Upper lobe of right lung (tissue), 1 donor: ENCODE measurements at regions not wholly inside any gene's neighbourhood (a gene's known extent, or its start where the extent isn't known, plus 50 kb on each side); places are given as distances from the start of the nearest gene placed in this dataset.

Experiments
- ATAC-seq: fragments of 200-7000 bp; cut with Tn5 transposase; one replicate; pipeline ENCODE4 v1.9.1; 2020; ENCODE audit warnings: mild to moderate bottlenecking, moderate library complexity
- DNase-seq: peaks from one replicate; pipeline ENCODE4 v3.0.0-alpha.2; 2020
- H3K27ac ChIP-seq: fragments of 200-600 bp; one replicate; pipeline ENCODE4 v1.8.0; 2022
- H3K27me3 ChIP-seq: fragments of 200-600 bp; one replicate; pipeline ENCODE4 v1.8.0; 2022; ENCODE audit warnings: mild to moderate bottlenecking
- H3K36me3 ChIP-seq: fragments of 200-600 bp; one replicate; pipeline ENCODE4 v1.8.0; 2022
- H3K4me1 ChIP-seq: fragments of 200-600 bp; one replicate; pipeline ENCODE4 v1.8.0; 2022
- H3K4me3 ChIP-seq: fragments of 200-600 bp; one replicate; pipeline ENCODE4 v1.8.0; 2022; ENCODE audit warnings: mild to moderate bottlenecking
- H3K9me3 ChIP-seq: fragments of 200-600 bp; one replicate; pipeline ENCODE4 v1.8.0; 2022
- intact Hi-C: fragments of 100-400 bp; cut with DNase I; formaldehyde crosslinking; loops from one replicate; pipeline ENCODE4 v1.11.0; 2022
- TF ChIP-seq, protein P1 (sequence below): fragments of 200-600 bp; IDR thresholded peaks from one replicate; pipeline ENCODE4 v1.8.0; 2022; ENCODE audit warnings: antibody characterized with exemption
- donor health status: DM: no; HTN: yes; CAD: no; lungs with severe emphysema.

DNA sequence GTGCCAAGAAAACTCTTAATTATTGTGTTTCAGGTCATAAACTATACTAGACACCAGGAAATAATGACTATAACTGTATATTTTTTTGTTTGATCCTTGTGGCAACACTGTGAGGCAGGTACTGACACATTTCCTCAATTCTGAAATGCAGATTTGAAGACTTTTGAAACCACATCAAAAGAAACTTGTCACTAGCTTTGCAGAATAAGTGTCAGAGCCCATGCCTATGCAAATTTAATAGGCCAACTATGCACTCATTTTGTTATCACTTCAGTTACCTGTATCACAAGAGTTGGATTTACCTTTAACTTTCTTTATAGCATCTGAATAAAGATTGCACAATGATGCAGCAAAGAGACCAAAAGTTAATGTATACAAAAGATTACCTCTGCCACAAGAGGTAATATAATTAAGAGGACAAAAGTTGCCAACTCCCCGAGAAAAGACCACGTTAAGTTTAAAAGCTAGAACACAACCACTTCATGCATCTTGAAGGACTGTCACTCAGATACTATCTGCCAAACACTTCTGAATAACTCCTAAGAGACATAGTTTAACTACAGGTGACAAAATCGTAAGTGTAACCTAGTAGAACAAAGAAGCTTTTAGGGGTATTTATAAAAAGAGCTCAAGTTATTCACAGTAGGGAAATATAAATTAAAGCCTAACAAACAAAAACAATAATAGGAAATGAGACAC, 80.5 kb downstream of the ELAPOR2 start:
- H3K36me3 ChIP-seq, result no peaks in the 10 kb centered on the region
- H3K4me3 ChIP-seq, result no peak overlapping the region
- TF ChIP-seq, protein P1, sequence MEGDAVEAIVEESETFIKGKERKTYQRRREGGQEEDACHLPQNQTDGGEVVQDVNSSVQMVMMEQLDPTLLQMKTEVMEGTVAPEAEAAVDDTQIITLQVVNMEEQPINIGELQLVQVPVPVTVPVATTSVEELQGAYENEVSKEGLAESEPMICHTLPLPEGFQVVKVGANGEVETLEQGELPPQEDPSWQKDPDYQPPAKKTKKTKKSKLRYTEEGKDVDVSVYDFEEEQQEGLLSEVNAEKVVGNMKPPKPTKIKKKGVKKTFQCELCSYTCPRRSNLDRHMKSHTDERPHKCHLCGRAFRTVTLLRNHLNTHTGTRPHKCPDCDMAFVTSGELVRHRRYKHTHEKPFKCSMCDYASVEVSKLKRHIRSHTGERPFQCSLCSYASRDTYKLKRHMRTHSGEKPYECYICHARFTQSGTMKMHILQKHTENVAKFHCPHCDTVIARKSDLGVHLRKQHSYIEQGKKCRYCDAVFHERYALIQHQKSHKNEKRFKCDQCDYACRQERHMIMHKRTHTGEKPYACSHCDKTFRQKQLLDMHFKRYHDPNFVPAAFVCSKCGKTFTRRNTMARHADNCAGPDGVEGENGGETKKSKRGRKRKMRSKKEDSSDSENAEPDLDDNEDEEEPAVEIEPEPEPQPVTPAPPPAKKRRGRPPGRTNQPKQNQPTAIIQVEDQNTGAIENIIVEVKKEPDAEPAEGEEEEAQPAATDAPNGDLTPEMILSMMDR, result no peak
- DNase-seq (no peak), ATAC-seq (no peak)
- no peaks in the 10 kb centered on the region for H3K4me1 ChIP-seq
- no peaks in the 10 kb centered on the region for H3K27me3 ChIP-seq
- H3K9me3 ChIP-seq, result no peaks in the 10 kb centered on the region
- H3K27ac ChIP-seq, result no peak overlapping the region
- intact Hi-C loops, result no loop called here

DNA sequence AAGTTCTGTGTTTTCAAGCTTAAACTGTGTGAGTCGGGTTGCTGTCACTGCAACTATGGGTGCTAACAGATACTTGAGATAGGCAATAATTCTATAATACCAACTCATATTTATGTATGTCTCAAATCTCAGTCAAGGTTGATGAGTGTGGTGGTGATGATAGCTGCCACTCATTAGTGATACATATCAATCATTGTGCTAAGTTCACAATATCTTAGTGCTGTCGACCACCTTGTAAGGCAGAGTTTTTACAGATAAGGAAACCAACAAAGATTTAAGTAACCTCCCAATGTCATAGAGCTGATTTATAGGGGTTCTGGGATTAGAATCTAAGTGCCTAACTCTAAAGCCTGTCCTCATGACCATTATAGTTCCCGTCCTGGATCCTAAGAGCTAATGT, 82.5 kb downstream of the ELAPOR2 start:
- TF ChIP-seq, protein P1, result no peak
- Histone ChIP-seq H3K27me3 (no peaks in the 10 kb centered on the region), H3K36me3 (no peaks in the 10 kb centered on the region), H3K4me3 (no peak overlapping the region), H3K4me1 (no peaks in the 10 kb centered on the region), H3K27ac (no peak overlapping the region), H3K9me3 (no peaks in the 10 kb centered on the region)
- intact Hi-C loops, result no loop called here
- DNase-seq, result no peak
- no peak for ATAC-seq

DNA sequence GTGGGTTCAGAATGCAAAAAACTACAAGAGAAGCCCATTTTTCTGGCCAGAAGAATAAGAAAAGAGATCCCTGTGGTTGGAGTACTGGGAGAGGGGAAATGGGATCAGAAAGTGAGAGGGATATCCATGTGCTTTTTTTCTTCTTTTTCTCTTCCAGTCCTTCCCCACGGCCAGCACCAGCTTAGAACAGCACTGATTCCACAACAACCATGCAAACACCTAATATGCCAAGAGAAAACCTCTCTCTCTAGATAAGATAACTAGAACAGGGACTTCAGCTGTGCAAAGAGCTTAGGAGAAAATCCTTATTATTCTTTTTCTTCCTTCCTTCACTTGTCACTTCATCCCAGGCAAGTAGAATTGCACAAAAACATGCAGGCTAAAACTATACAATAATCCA, 83.5 kb downstream of the ELAPOR2 start:
- DNase-seq, result no peak
- TF ChIP-seq, protein P1, result no peak
- intact Hi-C loops, result no loop called here
- H3K27me3 ChIP-seq, result no peaks in the 10 kb centered on the region
- no peaks in the 10 kb centered on the region for H3K9me3 ChIP-seq
- H3K36me3 ChIP-seq, result no peaks in the 10 kb centered on the region
- H3K4me3 ChIP-seq, result no peak overlapping the region
- ATAC-seq, result no peak
- no peaks in the 10 kb centered on the region for H3K4me1 ChIP-seq
- no peak overlapping the region for H3K27ac ChIP-seq

DNA sequence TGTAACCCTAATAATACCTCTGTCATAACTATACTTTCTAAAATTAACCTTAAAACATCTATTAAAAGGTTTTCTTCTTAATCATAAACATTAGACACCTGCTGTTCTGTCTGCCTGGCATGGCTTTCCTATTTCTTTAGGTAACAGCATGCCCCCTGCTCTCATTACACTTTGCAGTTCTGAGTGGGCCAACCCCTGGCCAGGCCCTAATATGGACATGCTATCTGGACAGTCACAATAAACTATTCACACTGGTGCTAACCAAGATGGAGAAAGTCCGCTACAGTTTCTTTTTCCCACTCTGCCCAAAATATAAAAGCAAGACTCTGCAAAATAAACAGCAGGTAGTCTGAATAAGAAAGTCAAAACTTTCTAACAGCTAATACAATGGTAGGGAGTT, 84.0 kb downstream of the ELAPOR2 start:
- TF ChIP-seq, protein P1, result no peak
- intact Hi-C loops, result no loop called here
- ATAC-seq, result no peak

DNA sequence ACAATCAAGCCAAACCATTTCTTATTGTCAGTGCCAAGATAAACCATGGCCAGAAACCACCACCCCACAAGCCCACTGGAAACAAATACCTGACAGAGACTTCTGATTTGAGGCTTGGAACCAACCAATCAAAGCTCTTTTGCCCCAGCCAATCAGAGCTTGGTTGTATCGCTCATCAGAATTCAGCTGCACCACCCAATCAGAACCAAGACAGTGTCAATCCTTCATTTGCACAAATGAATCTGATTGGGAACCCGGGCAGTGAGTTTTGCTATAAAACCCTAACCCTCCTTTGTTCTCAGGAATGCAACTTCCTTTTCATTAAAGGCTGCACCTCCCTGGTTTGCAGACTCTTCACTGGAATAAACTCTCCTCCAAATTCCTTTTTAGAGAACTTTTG, 87.4 kb downstream of the ELAPOR2 start:
- DNase-seq (no peak), ATAC-seq (no peak)
- no peak overlapping the region for H3K4me3 ChIP-seq
- H3K9me3 ChIP-seq, result no peaks in the 10 kb centered on the region
- TF ChIP-seq, protein P1, result no peak
- no peaks in the 10 kb centered on the region for H3K27me3 ChIP-seq
- intact Hi-C loops, result no loop called here
- H3K27ac ChIP-seq, result no peak overlapping the region
- H3K36me3 ChIP-seq, result no peaks in the 10 kb centered on the region
- H3K4me1 ChIP-seq, result no peaks in the 10 kb centered on the region

More for the DNA sequence above, 84.0 kb downstream of the ELAPOR2 start:
- no peak for DNase-seq
- no peaks in the 10 kb centered on the region for H3K9me3 ChIP-seq
- H3K4me3 ChIP-seq, result no peak overlapping the region
- no peaks in the 10 kb centered on the region for H3K36me3 ChIP-seq
- no peaks in the 10 kb centered on the region for H3K4me1 ChIP-seq
- no peaks in the 10 kb centered on the region for H3K27me3 ChIP-seq
- H3K27ac ChIP-seq, result no peak overlapping the region

DNA sequence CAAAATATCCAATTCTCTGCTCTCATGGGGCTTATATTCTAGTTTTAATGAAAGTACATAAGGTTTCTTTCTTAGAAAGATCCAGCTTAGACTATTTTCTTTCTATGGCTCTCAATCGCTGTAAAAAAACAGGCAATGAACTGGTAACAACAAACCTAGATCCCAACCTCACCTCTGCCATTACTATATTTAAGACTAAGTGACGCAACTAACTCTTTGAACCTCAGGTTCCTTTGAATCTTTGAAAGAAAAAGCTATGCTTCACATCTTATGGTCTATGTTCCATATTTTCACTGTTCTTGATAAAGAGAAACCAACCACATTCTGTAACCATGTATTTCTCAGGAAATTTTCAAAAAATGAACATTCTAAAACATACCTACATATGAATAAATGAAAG, 88.5 kb downstream of the ELAPOR2 start:
- ATAC-seq (no peak), DNase-seq (no peak)
- H3K27me3 ChIP-seq, result no peaks in the 10 kb centered on the region
- H3K27ac ChIP-seq, result no peak overlapping the region
- H3K4me3 ChIP-seq, result no peak overlapping the region
- TF ChIP-seq, protein P1, result no peak
- H3K9me3 ChIP-seq, result no peaks in the 10 kb centered on the region
- H3K36me3 ChIP-seq, result no peaks in the 10 kb centered on the region
- no peaks in the 10 kb centered on the region for H3K4me1 ChIP-seq
- intact Hi-C loops, result no loop called here
